ENCODE measurements at regions not wholly inside any gene's neighbourhood (a gene's known extent, or its start where the extent isn't known, plus 50 kb on each side); places are given as distances from the start of the nearest gene placed in this dataset.

DNA sequence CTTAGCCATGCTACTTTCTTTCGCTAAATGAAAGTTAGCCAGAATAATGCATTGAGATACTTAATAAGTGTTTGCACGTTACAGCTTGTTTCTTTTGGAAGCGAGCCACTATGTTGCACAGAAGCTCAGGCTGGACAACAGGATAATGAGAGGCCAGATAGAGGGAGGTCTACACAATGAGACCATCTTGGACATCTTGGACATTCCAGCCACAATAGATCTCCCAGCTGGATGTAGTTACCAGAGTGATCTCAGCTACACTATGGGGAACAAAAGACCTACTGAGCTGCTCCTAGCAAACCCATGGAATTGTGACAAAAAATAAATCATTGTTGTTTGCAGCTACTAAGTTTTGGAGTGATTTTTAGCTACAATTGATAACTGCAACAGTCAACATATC, 540.1 kb upstream of the SEMA6D start:
- no CpG with 5 or more reads among the region's 3 CpGs for WGBS (ENCODE audit: extremely low coverage, insufficient coverage, insufficient read length)
- Histone ChIP-seq H3K79me2 (ENCODE audit: control insufficient read depth, insufficient read depth, low read length, poor library complexity) (no peaks in the 10 kb centered on the region), H3K4me2 (ENCODE audit: low read length) (no peak overlapping the region), H2AK5ac (ENCODE audit: low read length) (no peak overlapping the region), H4K91ac (ENCODE audit: low read depth, low read length) (no peak overlapping the region), H2BK12ac (ENCODE audit: low read length) (no peak overlapping the region), H3K79me1 (ENCODE audit: low read length) (no peaks in the 10 kb centered on the region), H3K23ac (ENCODE audit: low read length) (no peak overlapping the region), H3K36me3 (ENCODE audit: control insufficient read depth in 1 of 2, insufficient read depth in 2 of 2, low read length in 2 of 2) (no peaks in the 10 kb centered on the region), H3K9me3 (ENCODE audit: insufficient read depth, low read depth, low read length) (peaks cover 1% of the 10 kb centered on the region), H4K12ac (ENCODE audit: low read depth, low read length) (no peak overlapping the region), H3K27me3 (ENCODE audit: insufficient read depth, low read length) (no peaks in the 10 kb centered on the region), H4K8ac (ENCODE audit: low read depth, low read length) (no peak overlapping the region), H3K18ac (ENCODE audit: low read length) (no peak overlapping the region), H3K4ac (ENCODE audit: low read depth, low read length) (no peak overlapping the region), H2AFZ (ENCODE audit: insufficient read depth, low read length, poor library complexity) (no peak overlapping the region), H3K27ac (ENCODE audit: low read depth, low read length) (no peak overlapping the region), H2BK5ac (ENCODE audit: low read depth, low read length, poor library complexity) (no peak overlapping the region), H2BK120ac (ENCODE audit: insufficient read depth, low read length, poor library complexity) (no peak overlapping the region), H3K4me1 (ENCODE audit: control insufficient read depth in 1 of 2, insufficient read depth in 2 of 2, low read length in 2 of 2) (no peaks in the 10 kb centered on the region), H3K14ac (ENCODE audit: low read length) (no peak overlapping the region), H3K4me3 (ENCODE audit: low read depth, low read length) (no peak overlapping the region), H3K9ac (ENCODE audit: low read length) (no peak overlapping the region)
- no peak for DNase-seq

DNA sequence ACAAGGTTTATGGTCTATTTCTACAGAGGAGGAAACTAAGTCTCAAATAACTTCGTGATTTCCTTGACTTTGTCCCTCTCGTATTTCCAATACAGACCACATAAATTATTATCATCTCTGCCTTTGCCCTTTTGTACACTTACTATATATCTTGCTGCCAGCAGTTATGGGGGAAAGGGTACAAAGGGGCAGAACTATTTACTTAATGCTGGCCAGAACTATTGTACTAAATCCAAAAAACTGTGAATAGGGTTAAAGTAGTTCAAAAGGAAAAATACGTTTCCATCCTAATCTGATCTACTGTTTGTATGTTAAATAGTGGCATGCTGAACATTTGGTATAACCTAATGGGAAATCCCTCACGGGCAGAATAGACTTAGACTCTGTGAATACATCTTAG, 537.3 kb upstream of the SEMA6D start:
- no peak for DNase-seq
- WGBS (ENCODE audit: extremely low coverage, insufficient coverage, insufficient read length) = no CpG with 5 or more reads among the region's 4 CpGs
- H4K8ac ChIP-seq (ENCODE audit: low read depth, low read length) = no peak overlapping the region
- no peaks in the 10 kb centered on the region for H3K79me1 ChIP-seq (ENCODE audit: low read length)
- H3K27me3 ChIP-seq (ENCODE audit: insufficient read depth, low read length) = peaks cover 15% of the 10 kb centered on the region
- no peak overlapping the region for H3K4ac ChIP-seq (ENCODE audit: low read depth, low read length)
- H4K91ac ChIP-seq (ENCODE audit: low read depth, low read length) = no peak overlapping the region
- no peak overlapping the region for H3K23ac ChIP-seq (ENCODE audit: low read length)
- no peak overlapping the region for H3K27ac ChIP-seq (ENCODE audit: low read depth, low read length)
- peaks cover 5 to 12% of the 10 kb centered on the region in 2 experiments for H3K4me1 ChIP-seq (ENCODE audit: control insufficient read depth in 1 of 2, insufficient read depth in 2 of 2, low read length in 2 of 2)
- no peak overlapping the region for H2BK120ac ChIP-seq (ENCODE audit: insufficient read depth, low read length, poor library complexity)
- no peak overlapping the region for H3K9ac ChIP-seq (ENCODE audit: low read length)
- H3K4me3 ChIP-seq (ENCODE audit: low read depth, low read length) = no peak overlapping the region
- no peak overlapping the region for H2AFZ ChIP-seq (ENCODE audit: insufficient read depth, low read length, poor library complexity)
- peaks cover 1% of the 10 kb centered on the region for H3K9me3 ChIP-seq (ENCODE audit: insufficient read depth, low read depth, low read length)
- H2BK5ac ChIP-seq (ENCODE audit: low read depth, low read length, poor library complexity) = no peak overlapping the region
- H3K14ac ChIP-seq (ENCODE audit: low read length) = no peak overlapping the region
- no peak overlapping the region for H3K18ac ChIP-seq (ENCODE audit: low read length)
- H3K79me2 ChIP-seq (ENCODE audit: control insufficient read depth, insufficient read depth, low read length, poor library complexity) = no peaks in the 10 kb centered on the region
- H3K4me2 ChIP-seq (ENCODE audit: low read length) = no peak overlapping the region
- no peak overlapping the region for H4K12ac ChIP-seq (ENCODE audit: low read depth, low read length)
- H2AK5ac ChIP-seq (ENCODE audit: low read length) = no peak overlapping the region
- H3K36me3 ChIP-seq (ENCODE audit: control insufficient read depth in 1 of 2, insufficient read depth in 2 of 2, low read length in 2 of 2) = no peaks in the 10 kb centered on the region
- no peak overlapping the region for H2BK12ac ChIP-seq (ENCODE audit: low read length)

GRCh38 chr15:47182818-47183217, 534.5 kb upstream of the SEMA6D start:
- no peak overlapping the region for H3K4me2 ChIP-seq (ENCODE audit: low read length)
- no peak overlapping the region for H2BK12ac ChIP-seq (ENCODE audit: low read length)
- no peaks in the 10 kb centered on the region for H3K79me2 ChIP-seq (ENCODE audit: control insufficient read depth, insufficient read depth, low read length, poor library complexity)
- no peak overlapping the region for H2BK120ac ChIP-seq (ENCODE audit: insufficient read depth, low read length, poor library complexity)
- no peak overlapping the region for H4K8ac ChIP-seq (ENCODE audit: low read depth, low read length)
- H2AK5ac ChIP-seq (ENCODE audit: low read length) = no peak overlapping the region
- peaks cover 5 to 12% of the 10 kb centered on the region in 2 experiments for H3K4me1 ChIP-seq (ENCODE audit: control insufficient read depth in 1 of 2, insufficient read depth in 2 of 2, low read length in 2 of 2)
- no peak overlapping the region for H3K18ac ChIP-seq (ENCODE audit: low read length)
- H2AFZ ChIP-seq (ENCODE audit: insufficient read depth, low read length, poor library complexity) = no peak overlapping the region
- no peak overlapping the region for H3K9ac ChIP-seq (ENCODE audit: low read length)
- H3K27me3 ChIP-seq (ENCODE audit: insufficient read depth, low read length) = peaks cover 22% of the 10 kb centered on the region
- no peaks in the 10 kb centered on the region for H3K36me3 ChIP-seq (ENCODE audit: control insufficient read depth in 1 of 2, insufficient read depth in 2 of 2, low read length in 2 of 2)
- no peak overlapping the region for H3K14ac ChIP-seq (ENCODE audit: low read length)
- WGBS (ENCODE audit: extremely low coverage, insufficient coverage, insufficient read length) = no CpG with 5 or more reads among the region's 2 CpGs
- no peak overlapping the region for H3K4ac ChIP-seq (ENCODE audit: low read depth, low read length)
- no peak overlapping the region for H2BK5ac ChIP-seq (ENCODE audit: low read depth, low read length, poor library complexity)
- DNase-seq = no peak
- H4K12ac ChIP-seq (ENCODE audit: low read depth, low read length) = no peak overlapping the region
- H3K79me1 ChIP-seq (ENCODE audit: low read length) = no peaks in the 10 kb centered on the region
- H3K23ac ChIP-seq (ENCODE audit: low read length) = no peak overlapping the region
- H3K27ac ChIP-seq (ENCODE audit: low read depth, low read length) = no peak overlapping the region
- no peak overlapping the region for H3K4me3 ChIP-seq (ENCODE audit: low read depth, low read length)
- no peak overlapping the region for H4K91ac ChIP-seq (ENCODE audit: low read depth, low read length)
- peaks cover 1% of the 10 kb centered on the region for H3K9me3 ChIP-seq (ENCODE audit: insufficient read depth, low read depth, low read length)

- Histone ChIP-seq H3K27me3 (ENCODE audit: insufficient read depth, low read length) (peaks cover 22% of the 10 kb centered on the region), H3K27ac (ENCODE audit: low read depth, low read length) (no peak overlapping the region), H3K4me3 (ENCODE audit: low read depth, low read length) (peak overlapping the region; percentile 62), H2AK5ac (ENCODE audit: low read length) (no peak overlapping the region), H4K91ac (ENCODE audit: low read depth, low read length) (no peak overlapping the region), H3K79me1 (ENCODE audit: low read length) (no peaks in the 10 kb centered on the region), H3K79me2 (ENCODE audit: control insufficient read depth, insufficient read depth, low read length, poor library complexity) (no peaks in the 10 kb centered on the region), H2BK12ac (ENCODE audit: low read length) (no peak overlapping the region), H2BK120ac (ENCODE audit: insufficient read depth, low read length, poor library complexity) (no peak overlapping the region), H3K4me1 (ENCODE audit: control insufficient read depth in 1 of 2, insufficient read depth in 2 of 2, low read length in 2 of 2) (peaks cover 5 to 12% of the 10 kb centered on the region in 2 experiments), H2BK5ac (ENCODE audit: low read depth, low read length, poor library complexity) (no peak overlapping the region), H3K4me2 (ENCODE audit: low read length) (peak overlapping the region; percentile 97), H3K18ac (ENCODE audit: low read length) (no peak overlapping the region), H3K4ac (ENCODE audit: low read depth, low read length) (no peak overlapping the region), H2AFZ (ENCODE audit: insufficient read depth, low read length, poor library complexity) (peak overlapping the region; percentile 58), H3K9ac (ENCODE audit: low read length) (no peak overlapping the region), H4K8ac (ENCODE audit: low read depth, low read length) (no peak overlapping the region), H3K14ac (ENCODE audit: low read length) (no peak overlapping the region), H3K36me3 (ENCODE audit: control insufficient read depth in 1 of 2, insufficient read depth in 2 of 2, low read length in 2 of 2) (no peaks in the 10 kb centered on the region), H3K23ac (ENCODE audit: low read length) (no peak overlapping the region), H3K9me3 (ENCODE audit: insufficient read depth, low read depth, low read length) (peaks cover 1% of the 10 kb centered on the region), H4K12ac (ENCODE audit: low read depth, low read length) (no peak overlapping the region)
- no CpG with 5 or more reads among the region's 84 CpGs for WGBS (ENCODE audit: extremely low coverage, insufficient coverage, insufficient read length)
- DNase-seq = peak; percentile 19 to 33
Observed at GRCh38 chr15:47184003-47184907, 533.0 kb upstream of the SEMA6D start.
